ENCODE measurements at regions not wholly inside any gene's neighbourhood (a gene's known extent, or its start where the extent isn't known, plus 50 kb on each side); places are given as distances from the start of the nearest gene placed in this dataset.

DNA sequence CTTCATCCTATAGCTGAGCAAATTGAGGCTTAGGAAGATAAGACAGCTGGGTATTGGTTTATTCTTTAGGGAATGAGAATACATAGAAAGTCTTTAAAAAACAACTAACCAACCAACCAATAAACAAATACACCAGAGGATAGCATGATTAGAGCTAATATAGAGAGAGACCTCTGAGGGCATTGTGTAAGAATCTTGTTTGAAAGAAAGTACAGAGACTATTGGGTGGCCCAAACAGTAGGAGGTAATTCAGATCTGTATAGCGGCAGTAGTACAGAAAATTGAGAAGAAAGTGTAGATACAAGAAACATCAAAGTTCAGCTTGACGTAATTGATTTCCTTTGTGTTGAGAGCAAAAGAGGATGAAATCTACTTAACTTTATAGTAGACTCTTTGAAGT, 1951.0 kb upstream of the ADGRL3 start:
- TF ChIP-seq EZH2phosphoT487 (IDR thresholded peaks at IDR 0.05; ENCODE audit: borderline replicate concordance), result no peak
- TF ChIP-seq, protein P1, sequence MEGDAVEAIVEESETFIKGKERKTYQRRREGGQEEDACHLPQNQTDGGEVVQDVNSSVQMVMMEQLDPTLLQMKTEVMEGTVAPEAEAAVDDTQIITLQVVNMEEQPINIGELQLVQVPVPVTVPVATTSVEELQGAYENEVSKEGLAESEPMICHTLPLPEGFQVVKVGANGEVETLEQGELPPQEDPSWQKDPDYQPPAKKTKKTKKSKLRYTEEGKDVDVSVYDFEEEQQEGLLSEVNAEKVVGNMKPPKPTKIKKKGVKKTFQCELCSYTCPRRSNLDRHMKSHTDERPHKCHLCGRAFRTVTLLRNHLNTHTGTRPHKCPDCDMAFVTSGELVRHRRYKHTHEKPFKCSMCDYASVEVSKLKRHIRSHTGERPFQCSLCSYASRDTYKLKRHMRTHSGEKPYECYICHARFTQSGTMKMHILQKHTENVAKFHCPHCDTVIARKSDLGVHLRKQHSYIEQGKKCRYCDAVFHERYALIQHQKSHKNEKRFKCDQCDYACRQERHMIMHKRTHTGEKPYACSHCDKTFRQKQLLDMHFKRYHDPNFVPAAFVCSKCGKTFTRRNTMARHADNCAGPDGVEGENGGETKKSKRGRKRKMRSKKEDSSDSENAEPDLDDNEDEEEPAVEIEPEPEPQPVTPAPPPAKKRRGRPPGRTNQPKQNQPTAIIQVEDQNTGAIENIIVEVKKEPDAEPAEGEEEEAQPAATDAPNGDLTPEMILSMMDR (conservative IDR thresholded peaks at IDR 0.05; ENCODE audit: low read length), result no peak
